ENCODE measurements at regions not wholly inside any gene's neighbourhood (a gene's known extent, or its start where the extent isn't known, plus 50 kb on each side); places are given as distances from the start of the nearest gene placed in this dataset.

- H2AFZ ChIP-seq (ENCODE audit: low read length), result no peak overlapping the region
- no CpG with 5 or more reads among the region's 4 CpGs for WGBS (ENCODE audit: extremely low coverage, insufficient read length, low lambda C conversion rate)
- Mint-ChIP-seq H3K27me3 (ENCODE audit: low read depth) (peaks cover under 1% of the 10 kb centered on the region), H3K36me3 (ENCODE audit: insufficient read depth in 1 of 3, low read depth in 3 of 3) (peaks cover 9 to 31% (median 9%) of the 10 kb centered on the region in 3 experiments), H3K4me1 (peaks cover 31 to 39% of the 10 kb centered on the region in 2 experiments), H3K4me3 (no peak overlapping the region), H3K9me3 (peaks cover 24 to 29% of the 10 kb centered on the region in 2 experiments), H3K27ac (peak overlapping the region in 1 of 3 experiments; percentile 51; a peak in 1 of 7 replicates)
- no peaks in the 10 kb centered on the region for H3K79me1 ChIP-seq (ENCODE audit: insufficient read depth, low read depth, low read length, poor library complexity, severe bottlenecking)
- H2BK15ac ChIP-seq (ENCODE audit: low read depth, low read length), result no peak overlapping the region
- no peak overlapping the region for H3K14ac ChIP-seq (ENCODE audit: insufficient read depth, low read length)
- H3K27me3 ChIP-seq (ENCODE audit: insufficient read depth, low read length), result no peaks in the 10 kb centered on the region
- no peak for TF ChIP-seq CTCF (conservative IDR thresholded peaks at IDR 0.05)
- H2BK12ac ChIP-seq (ENCODE audit: insufficient read length, low read depth, low read length), result no peak overlapping the region
- no peak overlapping the region for H2BK5ac ChIP-seq (ENCODE audit: insufficient read length, low read length)
- H3K4ac ChIP-seq (ENCODE audit: low read depth, low read length), result no peak overlapping the region
- no peak overlapping the region for H3K4me2 ChIP-seq (ENCODE audit: insufficient read depth, insufficient read length, low read length)
- H3K9ac ChIP-seq (ENCODE audit: extremely low read depth, insufficient read length, low read length), result no peak overlapping the region
- no peaks in the 10 kb centered on the region for H3K79me2 ChIP-seq (ENCODE audit: insufficient read depth, low read length)
- no peak overlapping the region for H3K23ac ChIP-seq (ENCODE audit: insufficient read length, low read depth, low read length)
- H4K5ac ChIP-seq (ENCODE audit: insufficient read length, low read depth, low read length), result no peak overlapping the region
- no peak overlapping the region for H2BK20ac ChIP-seq (ENCODE audit: low read depth, low read length, poor library complexity, severe bottlenecking)
- no peak overlapping the region for H4K8ac ChIP-seq (replicated peaks; ENCODE audit: insufficient read length, low read depth, low read length)
- H3K18ac ChIP-seq (ENCODE audit: insufficient read length, low read depth, low read length), result no peak overlapping the region
- DNase-seq, result no peak
- no peak overlapping the region for H3K56ac ChIP-seq (ENCODE audit: insufficient read length, low read depth, low read length)
- H3T11ph ChIP-seq (ENCODE audit: low read length), result no peak overlapping the region
- no peak overlapping the region for H2AK5ac ChIP-seq (ENCODE audit: insufficient read length, low read length)
- H4K20me1 ChIP-seq (ENCODE audit: control insufficient read depth, insufficient read depth, insufficient read length), result no peaks in the 10 kb centered on the region
- H3K23me2 ChIP-seq (ENCODE audit: insufficient read length, low read depth, low read length, poor library complexity, severe bottlenecking), result no peaks in the 10 kb centered on the region
- H3K9me3 ChIP-seq (ENCODE audit: control insufficient read depth, low read depth, low read length), result peaks cover 10% of the 10 kb centered on the region
- H3K4me1 ChIP-seq (ENCODE audit: insufficient read depth, low read length), result no peaks in the 10 kb centered on the region
- H4K91ac ChIP-seq (ENCODE audit: insufficient read length, low read depth, low read length), result no peak overlapping the region
- H2BK120ac ChIP-seq (ENCODE audit: low read depth, low read length, poor library complexity, severe bottlenecking), result no peak overlapping the region
- H3K27ac ChIP-seq (ENCODE audit: insufficient read length, low read depth, low read length), result no peak overlapping the region
Observed at GRCh38 chr10:121679916-121680315, 81.7 kb upstream of the FGFR2 start.
